CD14-positive monocyte (primary cell): ENCODE measurements at regions not wholly inside any gene's neighbourhood (a gene's known extent, or its start where the extent isn't known, plus 50 kb on each side); places are given as distances from the start of the nearest gene placed in this dataset.
A peak's percentile ranks its signal among the peaks of the same experiment; 100 is the strongest.

Source experiments
- DNase-seq, 3 donors: peaks; one replicate each; pipeline ENCODE4 v3.0.0-alpha.2; 2011 to 2022
- H2AFZ ChIP-seq: 2 replicates; pipeline ENCODE4 v1.6.0; 2012; ENCODE audit warnings: mild to moderate bottlenecking, low read depth, low read length, inconsistent platforms; ENCODE audit not compliant: insufficient read depth, poor library complexity, severe bottlenecking
- H3K27ac ChIP-seq, 2 donors: 1 replicate in 1 of 2; 2 replicates in 1 of 2; pipeline ENCODE4 v1.5.1; 2012 to 2013; ENCODE audit warnings: low read length in 2 of 2, control low read depth in 1 of 2, inconsistent platforms in 1 of 2, low read depth in 1 of 2, mild to moderate bottlenecking in 1 of 2
- H3K27me3 ChIP-seq, 2 donors: one replicate each; pipeline versions ENCODE4 v1.6.0 to v1.6.1; 2011 to 2013; ENCODE audit warnings: low read length in 2 of 2; ENCODE audit not compliant: control insufficient read depth in 2 of 2, insufficient read depth in 2 of 2
- H3K36me3 ChIP-seq, 2 donors: replicated peaks in 1 of 2; 1 replicate in 1 of 2; 2 replicates in 1 of 2; pipeline versions ENCODE4 v1.5.1 to v1.6.1; 2012 to 2013; ENCODE audit warnings: low read length in 2 of 2, control low read depth in 1 of 2, inconsistent platforms in 1 of 2, mild to moderate bottlenecking in 1 of 2; ENCODE audit not compliant: insufficient read depth in 2 of 2, control insufficient read depth in 1 of 2
- H3K4me1 ChIP-seq, 2 donors: 1 replicate in 1 of 2; 2 replicates in 1 of 2; pipeline versions ENCODE4 v1.5.1 to v1.6.1; 2012 to 2013; ENCODE audit warnings: low read length in 2 of 2, control low read depth in 1 of 2, inconsistent platforms in 1 of 2, mild to moderate bottlenecking in 1 of 2, moderate library complexity in 1 of 2; ENCODE audit not compliant: insufficient read depth in 2 of 2, control insufficient read depth in 1 of 2
- H3K4me2 ChIP-seq: replicated peaks from 2 replicates; pipeline ENCODE3; 2012; ENCODE audit warnings: low read length, moderate library complexity, mild to moderate bottlenecking; ENCODE audit not compliant: poor library complexity, severe bottlenecking; ENCODE audit errors: extremely low read depth
- H3K4me3 ChIP-seq, 3 experiments: fragments of 200-600 bp in 1 of 3; sonication (generic) in 1 of 3; replicated peaks in 1 of 3; 1 replicate in 2 of 3; 2 replicates in 1 of 3; pipeline ENCODE4 v1.5.1; 2011 to 2013; ENCODE audit warnings: low read length in 3 of 3, mild to moderate bottlenecking in 3 of 3, control low read depth in 2 of 3, low read depth in 2 of 3, inconsistent platforms in 1 of 3, moderate library complexity in 1 of 3
- H3K79me2 ChIP-seq: 2 replicates; pipeline ENCODE4 v1.6.0; 2012; ENCODE audit warnings: mild to moderate bottlenecking, control low read depth, inconsistent platforms, low read length, moderate library complexity; ENCODE audit not compliant: insufficient read depth
- H3K9ac ChIP-seq: 2 replicates; pipeline ENCODE4 v1.6.0; 2017; ENCODE audit warnings: low read length, mild to moderate bottlenecking; ENCODE audit not compliant: insufficient read depth, poor library complexity, severe bottlenecking
- H3K9me3 ChIP-seq, 2 donors: replicated peaks in 1 of 2; 1 replicate in 1 of 2; 2 replicates in 1 of 2; pipeline versions ENCODE4 v1.5.1 to v1.6.1; 2012 to 2013; ENCODE audit warnings: low read length in 2 of 2, control low read depth in 1 of 2; ENCODE audit not compliant: control insufficient read depth in 1 of 2, insufficient read depth in 1 of 2
- H4K20me1 ChIP-seq: 2 replicates; pipeline ENCODE4 v1.6.0; 2012; ENCODE audit warnings: mild to moderate bottlenecking, low read length, control low read depth, moderate library complexity; ENCODE audit not compliant: insufficient read depth
- H3K27ac Mint-ChIP-seq, 7 donors: one replicate each; pipeline ENCODE4 v1.8.0; 2020; ENCODE audit warnings: mild to moderate bottlenecking in 7 of 7, mixed read lengths in 7 of 7, moderate library complexity in 6 of 7, inconsistent platforms in 2 of 7
- H3K27me3 Mint-ChIP-seq, 3 donors: one replicate each; pipeline ENCODE4 v1.8.0; 2021 to 2022; ENCODE audit warnings: low read depth in 3 of 3, mild to moderate bottlenecking in 3 of 3, mixed read lengths in 3 of 3, moderate library complexity in 3 of 3, inconsistent platforms in 1 of 3
- H3K36me3 Mint-ChIP-seq, 2 donors: one replicate each; pipeline ENCODE4 v1.8.0; 2020; ENCODE audit warnings: mixed read lengths in 2 of 2, inconsistent platforms in 1 of 2, mild to moderate bottlenecking in 1 of 2
- H3K4me1 Mint-ChIP-seq: one replicate; pipeline ENCODE4 v1.8.0; 2020; ENCODE audit warnings: mild to moderate bottlenecking, mixed read lengths
- H3K4me3 Mint-ChIP-seq, 2 donors: one replicate each; pipeline ENCODE4 v1.8.0; 2020; ENCODE audit warnings: mild to moderate bottlenecking in 2 of 2, mixed read lengths in 2 of 2, moderate library complexity in 1 of 2
- H3K9me3 Mint-ChIP-seq, 7 donors: one replicate each; pipeline ENCODE4 v1.8.0; 2020 to 2022; ENCODE audit warnings: mixed read lengths in 7 of 7, mild to moderate bottlenecking in 6 of 7, moderate library complexity in 6 of 7, inconsistent platforms in 2 of 7
- WGBS: methylation state at CpG from one replicate; pipeline ENCODE4 v1.1.5; 2013; ENCODE audit warnings: missing lambda C conversion rate; ENCODE audit not compliant: insufficient coverage; 5-methylcytosine and 5-hydroxymethylcytosine counted together
- intact Hi-C, 2 donors: fragments of 100-400 bp; cut with micrococcal nuclease; formaldehyde crosslinking; loops; one replicate each; pipeline versions ENCODE4 v1.15.0 to v1.15.1; 2023
- TF ChIP-seq, protein P1 (sequence below): fragments of 200-600 bp; IDR thresholded peaks from one replicate; pipeline ENCODE4 v1.8.0; 2022; ENCODE audit warnings: antibody characterized with exemption, mild to moderate bottlenecking

DNA sequence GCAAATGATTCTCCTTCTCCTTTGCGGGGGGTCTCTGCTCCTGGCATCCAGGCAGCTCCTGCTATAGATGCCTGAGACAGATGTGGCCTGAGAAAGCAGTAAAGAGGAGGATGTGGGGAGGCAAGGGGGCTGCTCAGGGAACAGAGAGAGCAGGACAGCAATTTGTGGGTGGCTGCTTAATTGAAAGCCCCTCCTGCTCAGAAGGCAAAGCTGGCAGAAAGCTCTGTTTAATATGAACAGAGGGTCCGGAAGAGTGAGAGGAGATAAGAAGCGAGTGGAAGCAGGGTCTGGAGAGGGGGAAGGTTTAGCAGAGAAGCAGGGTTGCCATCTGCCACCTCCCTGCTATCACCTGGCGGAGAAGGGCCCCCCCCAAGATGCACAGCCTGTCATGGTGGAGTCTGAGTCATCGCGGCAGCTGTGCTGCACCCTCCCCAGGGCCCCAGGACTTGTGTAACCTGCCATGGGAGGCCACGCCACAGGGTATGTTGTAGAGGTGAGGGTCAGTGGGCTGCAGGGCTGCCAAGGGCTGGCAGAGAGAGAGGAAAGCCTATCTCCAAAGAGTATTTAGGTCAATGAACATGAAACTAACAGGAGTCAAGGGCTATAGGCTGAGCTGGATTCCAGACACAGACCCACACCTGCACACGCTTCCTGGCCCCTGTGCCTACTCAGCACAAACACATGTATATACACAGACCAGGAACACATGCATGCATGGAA, 1109.8 kb upstream of the AUTS2 start:
- H3K27ac Mint-ChIP-seq: peak overlapping the region in 1 of 7 donors; percentile 32
- TF ChIP-seq, protein P1, sequence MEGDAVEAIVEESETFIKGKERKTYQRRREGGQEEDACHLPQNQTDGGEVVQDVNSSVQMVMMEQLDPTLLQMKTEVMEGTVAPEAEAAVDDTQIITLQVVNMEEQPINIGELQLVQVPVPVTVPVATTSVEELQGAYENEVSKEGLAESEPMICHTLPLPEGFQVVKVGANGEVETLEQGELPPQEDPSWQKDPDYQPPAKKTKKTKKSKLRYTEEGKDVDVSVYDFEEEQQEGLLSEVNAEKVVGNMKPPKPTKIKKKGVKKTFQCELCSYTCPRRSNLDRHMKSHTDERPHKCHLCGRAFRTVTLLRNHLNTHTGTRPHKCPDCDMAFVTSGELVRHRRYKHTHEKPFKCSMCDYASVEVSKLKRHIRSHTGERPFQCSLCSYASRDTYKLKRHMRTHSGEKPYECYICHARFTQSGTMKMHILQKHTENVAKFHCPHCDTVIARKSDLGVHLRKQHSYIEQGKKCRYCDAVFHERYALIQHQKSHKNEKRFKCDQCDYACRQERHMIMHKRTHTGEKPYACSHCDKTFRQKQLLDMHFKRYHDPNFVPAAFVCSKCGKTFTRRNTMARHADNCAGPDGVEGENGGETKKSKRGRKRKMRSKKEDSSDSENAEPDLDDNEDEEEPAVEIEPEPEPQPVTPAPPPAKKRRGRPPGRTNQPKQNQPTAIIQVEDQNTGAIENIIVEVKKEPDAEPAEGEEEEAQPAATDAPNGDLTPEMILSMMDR: no peak
- Histone ChIP-seq H3K4me2 (no peak overlapping the region), H3K27me3 (no peaks in the 10 kb centered on the region), H4K20me1 (no peaks in the 10 kb centered on the region), H3K9me3 (peaks cover 42 to 46% of the 10 kb centered on the region in 2 donors), H3K4me1 (no peaks in the 10 kb centered on the region), H3K9ac (no peak overlapping the region), H3K36me3 (no peaks in the 10 kb centered on the region), H2AFZ (no peak overlapping the region), H3K27ac (no peak overlapping the region), H3K79me2 (no peaks in the 10 kb centered on the region), H3K4me3 (no peak overlapping the region)
- H3K27me3 Mint-ChIP-seq: peaks cover 0 to 1% (median 0%) of the 10 kb centered on the region in 3 donors
- no peak for DNase-seq
- 79% methylated on average over 5 of the region's 8 CpGs for WGBS
- H3K4me1 Mint-ChIP-seq: no peaks in the 10 kb centered on the region
- no peaks in the 10 kb centered on the region for H3K36me3 Mint-ChIP-seq
- intact Hi-C loops: no loop called here
- H3K4me3 Mint-ChIP-seq: no peak overlapping the region
- H3K9me3 Mint-ChIP-seq: peaks cover 7 to 26% (median 24%) of the 10 kb centered on the region in 7 donors

GRCh38 chr7:68491523-68492358, 1106.5 kb upstream of the AUTS2 start:
- H3K27me3 Mint-ChIP-seq: no peaks in the 10 kb centered on the region
- H3K79me2 ChIP-seq: no peaks in the 10 kb centered on the region
- no peak overlapping the region for H3K4me2 ChIP-seq
- no peak overlapping the region for H3K4me3 Mint-ChIP-seq
- H3K9me3 ChIP-seq: peaks cover 44 to 53% of the 10 kb centered on the region in 2 donors
- no peaks in the 10 kb centered on the region for H3K27me3 ChIP-seq
- H3K9ac ChIP-seq: no peak overlapping the region
- intact Hi-C loops: no loop called here
- H2AFZ ChIP-seq: no peak overlapping the region
- H3K4me3 ChIP-seq: no peak overlapping the region
- H3K36me3 ChIP-seq: no peaks in the 10 kb centered on the region
- H3K9me3 Mint-ChIP-seq: peaks cover 7 to 27% (median 18%) of the 10 kb centered on the region in 7 donors
- TF ChIP-seq, protein P1: no peak
- no peaks in the 10 kb centered on the region for H3K4me1 ChIP-seq
- DNase-seq: no peak
- WGBS: 92% methylated on average over 2 of the region's 2 CpGs
- no peak overlapping the region for H3K27ac Mint-ChIP-seq
- H4K20me1 ChIP-seq: no peaks in the 10 kb centered on the region
- no peak overlapping the region for H3K27ac ChIP-seq
- H3K36me3 Mint-ChIP-seq: no peaks in the 10 kb centered on the region
- H3K4me1 Mint-ChIP-seq: no peaks in the 10 kb centered on the region
